CD8-positive, alpha-beta memory T cell (primary cell): ENCODE measurements at regions not wholly inside any gene's neighbourhood (a gene's known extent, or its start where the extent isn't known, plus 50 kb on each side); places are given as distances from the start of the nearest gene placed in this dataset.

Experiments used
- CTCF ChIA-PET: fragments of 350-600 bp; sonication (Branson Sonifier 250); formaldehyde crosslinking; loops from one replicate; lab custom pipeline; 2021; ENCODE audit warnings: antibody characterized with exemption; lab: Charles Lee
- POLR2A ChIA-PET: fragments of 350-600 bp; sonication (Branson Sonifier 250); formaldehyde crosslinking; loops from one replicate; lab custom pipeline; 2021; ENCODE audit warnings: antibody characterized with exemption; lab: Charles Lee
- DNase-seq, 5 donors: peaks; one replicate each; pipeline versions ENCODE4 v3.0.0 to v3.0.0-alpha.2; 2020 to 2022; ENCODE audit warnings: mixed read lengths in 1 of 5
- H3K27ac ChIP-seq: one replicate; pipeline ENCODE4 v1.7.0; 2013; ENCODE audit warnings: low read depth, mild to moderate bottlenecking, low read length, moderate library complexity
- H3K27me3 ChIP-seq: 2 replicates; pipeline ENCODE4 v1.7.0; 2013; ENCODE audit warnings: low read length, mild to moderate bottlenecking; ENCODE audit not compliant: insufficient read depth, poor library complexity, severe bottlenecking
- H3K36me3 ChIP-seq: 2 replicates; pipeline ENCODE4 v1.7.0; 2013; ENCODE audit warnings: mild to moderate bottlenecking, low read length, moderate library complexity; ENCODE audit not compliant: insufficient read depth
- H3K4me1 ChIP-seq: 2 replicates; pipeline ENCODE4 v1.7.0; 2013; ENCODE audit warnings: mild to moderate bottlenecking, low read length, moderate library complexity; ENCODE audit not compliant: insufficient read depth
- H3K4me3 ChIP-seq: 2 replicates; pipeline ENCODE4 v1.7.0; 2013; ENCODE audit warnings: mild to moderate bottlenecking, low read length
- H3K9me3 ChIP-seq: 2 replicates; pipeline ENCODE4 v1.7.0; 2013; ENCODE audit warnings: mild to moderate bottlenecking, low read length
- H3K27ac Mint-ChIP-seq, 8 donors: one replicate each; pipeline ENCODE4 v1.8.0; 2020 to 2021; ENCODE audit warnings: mixed read lengths in 8 of 8, mild to moderate bottlenecking in 6 of 8, inconsistent platforms in 3 of 8, moderate library complexity in 3 of 8
- H3K27me3 Mint-ChIP-seq, 2 donors: one replicate each; pipeline ENCODE4 v1.8.0; 2020 to 2021; ENCODE audit warnings: mixed read lengths in 2 of 2, mild to moderate bottlenecking in 1 of 2, moderate library complexity in 1 of 2
- H3K36me3 Mint-ChIP-seq, 3 donors: one replicate each; pipeline ENCODE4 v1.8.0; 2020 to 2021; ENCODE audit warnings: mixed read lengths in 3 of 3, inconsistent platforms in 1 of 3, mild to moderate bottlenecking in 1 of 3
- H3K4me1 Mint-ChIP-seq, 3 donors: one replicate each; pipeline ENCODE4 v1.8.0; 2020 to 2021; ENCODE audit warnings: mixed read lengths in 3 of 3, inconsistent platforms in 1 of 3, mild to moderate bottlenecking in 1 of 3
- H3K4me3 Mint-ChIP-seq, 7 donors: one replicate each; pipeline ENCODE4 v1.8.0; 2020 to 2021; ENCODE audit warnings: mixed read lengths in 7 of 7, mild to moderate bottlenecking in 6 of 7, moderate library complexity in 4 of 7, inconsistent platforms in 2 of 7
- H3K9me3 Mint-ChIP-seq, 5 donors: one replicate each; pipeline ENCODE4 v1.8.0; 2020 to 2022; ENCODE audit warnings: mixed read lengths in 5 of 5, mild to moderate bottlenecking in 3 of 5, moderate library complexity in 2 of 5, inconsistent platforms in 1 of 5

DNA sequence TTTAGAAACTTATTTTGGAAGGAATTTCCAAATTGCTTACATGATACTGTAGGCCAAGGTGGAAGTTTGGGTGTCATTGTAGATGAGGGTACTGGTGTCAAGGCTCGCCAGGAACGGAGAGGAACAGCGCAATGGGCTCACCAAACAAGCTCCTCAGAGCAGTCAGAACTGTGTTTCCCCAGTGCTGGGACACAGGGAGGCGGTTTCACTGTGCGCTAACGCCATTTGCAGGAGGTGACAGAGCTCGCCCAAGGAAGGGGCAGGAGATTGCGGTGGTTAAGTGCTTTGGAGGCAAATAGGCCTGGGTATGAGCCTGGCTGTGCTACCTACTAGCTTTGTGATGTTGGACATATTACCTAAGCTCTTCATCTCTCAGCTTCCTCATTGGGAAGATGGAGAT, 57.3 kb downstream of the HHEX start:
- Histone ChIP-seq H3K9me3 (no peaks in the 10 kb centered on the region), H3K4me3 (no peak overlapping the region), H3K27ac (no peak overlapping the region), H3K27me3 (no peaks in the 10 kb centered on the region), H3K4me1 (peaks cover 6% of the 10 kb centered on the region), H3K36me3 (no peaks in the 10 kb centered on the region)
- peaks cover 15 to 25% (median 19%) of the 10 kb centered on the region in 3 donors for H3K4me1 Mint-ChIP-seq
- H3K9me3 Mint-ChIP-seq, result no peaks in the 10 kb centered on the region
- H3K27me3 Mint-ChIP-seq, result peaks cover 8 to 12% of the 10 kb centered on the region in 2 donors
- peaks cover 0 to 2% (median 0%) of the 10 kb centered on the region in 3 donors for H3K36me3 Mint-ChIP-seq
- H3K4me3 Mint-ChIP-seq, result no peak overlapping the region
- peak overlapping the region in 5 of 8 donors; percentile 44 to 87 (median 84) for H3K27ac Mint-ChIP-seq
- ChIA-PET CTCF (interaction anchor here (0.6 to 1.6 kb wide), 3 partner anchors 9 to 57 kb away, joined by 3 read pairs; no protein-coding TSS in a partner anchor), POLR2A (no interaction called here)
- no peak for DNase-seq

DNA sequence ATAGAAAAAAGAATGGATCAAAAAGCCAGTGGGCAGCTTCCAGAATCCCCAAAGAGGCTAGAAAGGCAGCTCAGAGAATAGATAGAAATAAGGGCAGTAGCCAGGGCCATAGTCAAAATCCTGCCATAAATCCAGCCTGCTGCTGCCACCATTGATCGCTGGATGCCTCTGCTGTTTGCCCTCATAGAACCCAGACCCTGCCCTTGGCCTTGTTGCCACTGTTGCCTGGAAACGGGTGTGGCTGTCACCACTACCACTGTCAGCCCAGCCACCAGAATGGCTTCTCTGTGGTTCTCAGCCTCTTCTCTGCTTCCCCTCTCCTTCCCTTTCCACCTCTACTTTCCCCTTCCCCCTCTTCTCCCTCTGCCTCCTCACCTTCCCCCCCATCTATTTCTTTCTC, 57.8 kb downstream of the HHEX start:
- CTCF ChIA-PET, result interaction anchor here (0.6 to 1.6 kb wide), 3 partner anchors 9 to 57 kb away, joined by 3 read pairs; no protein-coding TSS in a partner anchor
- Mint-ChIP-seq H3K27me3 (peaks cover 8 to 10% of the 10 kb centered on the region in 2 donors), H3K4me3 (peak overlapping the region in 3 of 7 donors; percentile 20 to 44 (median 36)), H3K4me1 (peaks cover 15 to 22% (median 19%) of the 10 kb centered on the region in 3 donors), H3K27ac (peak overlapping the region in 7 of 8 donors; percentile 14 to 87 (median 70)), H3K9me3 (no peaks in the 10 kb centered on the region), H3K36me3 (peaks cover 0 to 2% (median 0%) of the 10 kb centered on the region in 3 donors)
- no peak overlapping the region for H3K4me3 ChIP-seq
- POLR2A ChIA-PET, result no interaction called here
- H3K4me1 ChIP-seq, result peaks cover 6% of the 10 kb centered on the region
- no peak overlapping the region for H3K27ac ChIP-seq
- peak; percentile 3 to 64 (median 14) for DNase-seq
- H3K36me3 ChIP-seq, result no peaks in the 10 kb centered on the region
- H3K9me3 ChIP-seq, result no peaks in the 10 kb centered on the region
- no peaks in the 10 kb centered on the region for H3K27me3 ChIP-seq

DNA sequence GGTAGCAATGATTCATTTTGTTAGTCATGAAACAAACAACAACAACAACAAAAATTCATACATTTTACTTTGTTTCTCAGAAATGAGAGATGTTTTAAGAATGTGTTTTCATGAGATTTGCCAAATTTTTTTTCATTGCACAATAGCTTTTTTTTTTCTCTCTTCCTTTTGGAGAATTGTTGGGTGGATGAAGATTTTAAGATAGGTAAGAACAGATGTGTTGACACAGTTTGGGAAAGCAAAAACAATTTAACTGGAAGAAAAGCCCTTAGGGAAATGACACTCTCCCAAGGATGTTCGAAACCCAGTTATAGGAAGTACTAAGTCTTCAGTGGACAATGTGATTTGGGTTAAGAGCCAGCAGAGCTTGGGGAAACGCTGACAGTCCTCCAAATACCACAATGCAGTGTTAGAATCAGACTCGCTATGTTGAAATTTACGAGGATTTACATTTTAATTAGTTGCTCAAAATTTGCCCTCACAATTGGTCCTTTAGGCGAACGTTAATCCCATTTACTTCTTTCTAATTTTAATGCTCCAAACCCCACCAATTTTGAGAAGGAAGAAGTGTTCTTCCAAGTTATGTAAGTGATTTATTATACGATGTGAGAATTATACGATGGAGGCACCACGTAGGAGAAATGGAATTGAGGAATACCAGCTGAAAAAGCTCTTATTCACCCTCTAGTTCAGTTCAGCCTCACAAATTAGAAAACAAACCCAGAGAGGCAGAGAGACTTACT, 61.2 kb downstream of the HHEX start:
- no peaks in the 10 kb centered on the region for H3K9me3 Mint-ChIP-seq
- CTCF ChIA-PET, result no interaction called here
- peaks cover 15 to 19% (median 17%) of the 10 kb centered on the region in 3 donors for H3K4me1 Mint-ChIP-seq
- no peak overlapping the region for H3K4me3 ChIP-seq
- H3K4me1 ChIP-seq, result peaks cover 6% of the 10 kb centered on the region
- no peaks in the 10 kb centered on the region for H3K9me3 ChIP-seq
- no peak for DNase-seq
- no peak overlapping the region for H3K4me3 Mint-ChIP-seq
- H3K27me3 Mint-ChIP-seq, result peaks cover 8 to 12% of the 10 kb centered on the region in 2 donors
- POLR2A ChIA-PET, result no interaction called here
- H3K27ac Mint-ChIP-seq, result peak overlapping the region in 1 of 8 donors; percentile 15
- H3K27me3 ChIP-seq, result no peaks in the 10 kb centered on the region
- peaks cover 0 to 2% (median 0%) of the 10 kb centered on the region in 3 donors for H3K36me3 Mint-ChIP-seq
- no peak overlapping the region for H3K27ac ChIP-seq
- no peaks in the 10 kb centered on the region for H3K36me3 ChIP-seq

DNA sequence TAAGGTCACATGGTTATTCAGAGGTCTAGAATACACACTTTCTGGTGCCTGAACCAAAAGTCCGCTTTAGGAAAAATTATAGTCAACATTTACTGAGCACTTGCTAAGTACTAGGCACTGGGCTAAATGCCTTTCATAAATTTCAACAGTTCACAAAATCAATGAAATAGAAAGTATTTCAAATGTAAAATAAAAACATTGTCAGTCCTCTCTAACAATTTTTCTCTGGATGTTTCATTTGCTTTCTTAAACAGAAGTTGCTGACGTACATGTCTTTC, 61.7 kb downstream of the HHEX start:
- H3K27ac Mint-ChIP-seq, result no peak overlapping the region
- peaks cover 15 to 22% (median 17%) of the 10 kb centered on the region in 3 donors for H3K4me1 Mint-ChIP-seq
- Histone ChIP-seq H3K27me3 (no peaks in the 10 kb centered on the region), H3K27ac (no peak overlapping the region), H3K9me3 (no peaks in the 10 kb centered on the region), H3K4me1 (peaks cover 6% of the 10 kb centered on the region), H3K36me3 (no peaks in the 10 kb centered on the region), H3K4me3 (no peak overlapping the region)
- no peak for DNase-seq
- ChIA-PET CTCF (no interaction called here), POLR2A (no interaction called here)
- peaks cover 0 to 2% (median 0%) of the 10 kb centered on the region in 3 donors for H3K36me3 Mint-ChIP-seq
- H3K9me3 Mint-ChIP-seq, result no peaks in the 10 kb centered on the region
- H3K27me3 Mint-ChIP-seq, result peaks cover 8 to 12% of the 10 kb centered on the region in 2 donors
- no peak overlapping the region for H3K4me3 Mint-ChIP-seq

DNA sequence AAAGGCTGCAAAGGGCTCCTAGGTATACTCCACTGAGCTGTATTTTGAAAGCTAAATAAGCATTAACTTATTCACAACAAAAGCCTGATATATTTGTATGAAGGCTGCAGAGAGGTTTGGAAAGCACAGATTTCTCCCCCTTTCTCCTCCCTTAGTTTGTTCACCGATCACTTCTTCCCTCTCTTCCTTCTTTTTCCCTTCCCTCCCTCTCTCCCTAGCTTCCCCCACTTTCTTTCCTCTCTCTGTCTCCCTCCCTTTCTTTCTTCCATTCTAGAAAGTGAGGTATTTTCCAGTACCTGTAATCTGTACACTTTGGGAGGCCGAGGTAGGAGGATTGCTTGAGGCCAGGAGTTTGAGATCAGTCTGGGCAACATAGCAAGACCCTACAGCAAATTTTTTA, 62.1 kb downstream of the HHEX start:
- POLR2A ChIA-PET, result no interaction called here
- H3K9me3 ChIP-seq, result no peaks in the 10 kb centered on the region
- Mint-ChIP-seq H3K36me3 (peaks cover 0 to 2% (median 0%) of the 10 kb centered on the region in 3 donors), H3K4me3 (no peak overlapping the region), H3K27me3 (peaks cover 8 to 12% of the 10 kb centered on the region in 2 donors), H3K4me1 (peaks cover 15 to 23% (median 18%) of the 10 kb centered on the region in 3 donors), H3K27ac (peak overlapping the region in 1 of 8 donors; percentile 54), H3K9me3 (no peaks in the 10 kb centered on the region)
- DNase-seq, result no peak
- H3K27me3 ChIP-seq, result no peaks in the 10 kb centered on the region
- H3K4me1 ChIP-seq, result peaks cover 6% of the 10 kb centered on the region
- no peaks in the 10 kb centered on the region for H3K36me3 ChIP-seq
- no peak overlapping the region for H3K27ac ChIP-seq
- CTCF ChIA-PET, result no interaction called here
- no peak overlapping the region for H3K4me3 ChIP-seq

DNA sequence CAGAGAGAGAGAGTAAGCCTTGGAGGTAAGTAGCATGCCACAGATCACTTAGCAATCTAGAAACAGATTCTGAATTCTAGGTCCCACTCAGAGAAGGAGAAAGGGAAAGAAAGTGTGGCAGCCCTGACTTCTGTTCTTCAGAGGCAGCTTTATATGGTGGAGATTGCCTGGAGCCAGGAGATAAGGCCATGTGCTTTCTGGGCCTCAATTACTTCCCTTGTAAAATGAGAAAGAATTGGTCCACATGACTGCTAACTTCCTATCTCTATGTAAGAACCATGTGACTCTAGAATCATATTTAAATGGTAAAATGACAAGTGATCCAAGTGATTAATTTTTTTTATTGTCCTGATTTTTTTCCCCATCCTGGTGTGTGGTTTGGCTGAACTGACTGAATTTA, 64.1 kb downstream of the HHEX start:
- H3K27ac Mint-ChIP-seq, result no peak overlapping the region
- no peak overlapping the region for H3K4me3 ChIP-seq
- no peaks in the 10 kb centered on the region for H3K27me3 ChIP-seq
- no peak overlapping the region for H3K4me3 Mint-ChIP-seq
- H3K36me3 Mint-ChIP-seq, result no peaks in the 10 kb centered on the region
- peaks cover 0 to 8% (median 7%) of the 10 kb centered on the region in 3 donors for H3K4me1 Mint-ChIP-seq
- no peaks in the 10 kb centered on the region for H3K9me3 Mint-ChIP-seq
- DNase-seq, result no peak
- H3K36me3 ChIP-seq, result no peaks in the 10 kb centered on the region
- peaks cover 8 to 10% of the 10 kb centered on the region in 2 donors for H3K27me3 Mint-ChIP-seq
- POLR2A ChIA-PET, result no interaction called here
- no peak overlapping the region for H3K27ac ChIP-seq
- CTCF ChIA-PET, result no interaction called here
- no peaks in the 10 kb centered on the region for H3K9me3 ChIP-seq
- H3K4me1 ChIP-seq, result no peaks in the 10 kb centered on the region

DNA sequence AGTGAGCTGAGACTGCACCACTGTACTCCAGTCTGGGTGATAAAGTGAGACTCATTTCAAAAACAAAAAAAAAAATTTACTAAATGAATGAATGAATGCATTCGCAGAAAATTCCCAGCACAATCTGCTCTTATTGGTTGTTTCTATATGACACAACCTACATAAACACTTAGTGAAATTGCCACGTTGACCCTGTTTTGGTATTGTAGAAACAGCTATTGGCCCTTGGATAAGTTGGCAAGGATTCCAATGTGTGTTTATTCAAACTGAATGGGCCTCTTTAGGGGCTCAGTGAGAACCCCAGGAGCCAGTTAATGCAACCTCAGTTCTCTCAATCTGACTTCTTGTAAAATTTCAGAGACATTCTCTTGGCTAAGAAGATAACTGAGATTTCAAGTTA, 66.0 kb downstream of the HHEX start:
- POLR2A ChIA-PET, result no interaction called here
- Mint-ChIP-seq H3K27me3 (peaks cover 3 to 4% of the 10 kb centered on the region in 2 donors), H3K4me3 (no peak overlapping the region), H3K9me3 (no peaks in the 10 kb centered on the region), H3K36me3 (no peaks in the 10 kb centered on the region), H3K4me1 (peaks cover 0 to 8% (median 7%) of the 10 kb centered on the region in 3 donors), H3K27ac (no peak overlapping the region)
- H3K4me1 ChIP-seq, result no peaks in the 10 kb centered on the region
- H3K4me3 ChIP-seq, result no peak overlapping the region
- H3K27ac ChIP-seq, result peak overlapping the region; percentile 47
- DNase-seq, result no peak
- CTCF ChIA-PET, result interaction anchor here (1.6 kb wide), 1 partner anchor 8 kb away, joined by 3 read pairs; no protein-coding TSS in a partner anchor
- no peaks in the 10 kb centered on the region for H3K9me3 ChIP-seq
- no peaks in the 10 kb centered on the region for H3K27me3 ChIP-seq
- no peaks in the 10 kb centered on the region for H3K36me3 ChIP-seq

DNA sequence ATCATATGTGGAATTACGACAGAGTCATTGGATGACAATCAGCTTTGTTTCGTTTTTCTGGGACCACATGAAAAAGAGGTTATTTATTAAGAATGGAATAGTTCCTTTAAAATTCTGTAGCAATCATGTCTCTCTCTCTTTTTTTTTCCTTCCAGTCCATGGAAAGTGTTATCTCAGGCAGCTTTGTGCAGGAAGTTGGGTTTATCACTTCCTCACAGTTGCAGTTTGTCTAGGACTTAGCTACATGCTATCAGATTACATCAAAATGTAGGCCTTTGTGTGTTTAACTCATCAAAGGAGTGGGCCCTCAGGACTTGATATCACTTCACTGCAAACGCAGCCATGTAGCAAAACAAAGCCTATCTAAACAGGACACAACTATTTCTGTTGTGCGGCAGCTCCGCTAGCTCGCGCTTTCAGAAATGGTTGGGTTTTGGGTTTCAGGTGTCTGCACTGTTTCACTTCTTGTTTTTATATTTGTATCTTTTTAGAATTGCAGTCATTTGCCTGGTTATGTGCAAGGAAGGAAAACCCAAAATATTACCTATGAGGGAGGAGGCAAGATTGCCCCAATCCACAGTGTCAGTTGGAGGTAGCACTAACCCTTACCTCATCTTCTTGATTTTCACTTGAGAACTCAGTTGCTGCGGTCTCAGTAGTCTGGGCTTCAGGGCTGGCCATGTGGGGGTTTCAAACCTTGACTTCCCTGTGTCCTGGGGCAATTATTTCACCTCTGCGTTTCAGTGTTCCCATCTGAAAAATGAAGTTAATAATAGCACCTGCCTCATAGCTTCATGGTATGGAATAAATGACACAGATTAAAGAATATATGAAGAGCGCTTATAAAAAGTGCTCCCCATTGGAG, 66.7 kb downstream of the HHEX start:
- DNase-seq, result no peak
- ChIA-PET CTCF (interaction anchor here (1.6 kb wide), 1 partner anchor 9 kb away, joined by 3 read pairs; no protein-coding TSS in a partner anchor), POLR2A (no interaction called here)
- peaks cover 0 to 6% of the 10 kb centered on the region in 2 donors for H3K27me3 Mint-ChIP-seq
- H3K4me1 Mint-ChIP-seq, result peaks cover 0 to 8% (median 7%) of the 10 kb centered on the region in 3 donors
- Histone ChIP-seq H3K9me3 (no peaks in the 10 kb centered on the region), H3K4me3 (no peak overlapping the region), H3K4me1 (no peaks in the 10 kb centered on the region), H3K27ac (peak overlapping the region; percentile 81), H3K36me3 (no peaks in the 10 kb centered on the region), H3K27me3 (no peaks in the 10 kb centered on the region)
- H3K36me3 Mint-ChIP-seq, result no peaks in the 10 kb centered on the region
- H3K9me3 Mint-ChIP-seq, result no peaks in the 10 kb centered on the region
- no peak overlapping the region for H3K4me3 Mint-ChIP-seq
- no peak overlapping the region for H3K27ac Mint-ChIP-seq
